Stimulated activated CD4-positive, alpha-beta T cell treated with anti-CD3 and anti-CD28 coated beads, Interleukin-2, amount 100 ng/mL, for 48 hours (primary cell): ENCODE measurements at regions not wholly inside any gene's neighbourhood (a gene's known extent, or its start where the extent isn't known, plus 50 kb on each side); places are given as distances from the start of the nearest gene placed in this dataset.

Experiments
- DNase-seq, 2 donors: peaks; one replicate each; pipeline ENCODE4 v3.0.0-alpha.2; 2020

GRCh38 chr11:134638796-134639430 is 226.9 kb upstream of the B3GAT1 start:
- DNase-seq = no peak

- no peak for DNase-seq
Measured at GRCh38 chr11:134637091-134638015, 225.3 kb upstream of the B3GAT1 start.

GRCh38 chr11:134636071-134636470 is 224.0 kb upstream of the B3GAT1 start:
- no peak for DNase-seq

DNA sequence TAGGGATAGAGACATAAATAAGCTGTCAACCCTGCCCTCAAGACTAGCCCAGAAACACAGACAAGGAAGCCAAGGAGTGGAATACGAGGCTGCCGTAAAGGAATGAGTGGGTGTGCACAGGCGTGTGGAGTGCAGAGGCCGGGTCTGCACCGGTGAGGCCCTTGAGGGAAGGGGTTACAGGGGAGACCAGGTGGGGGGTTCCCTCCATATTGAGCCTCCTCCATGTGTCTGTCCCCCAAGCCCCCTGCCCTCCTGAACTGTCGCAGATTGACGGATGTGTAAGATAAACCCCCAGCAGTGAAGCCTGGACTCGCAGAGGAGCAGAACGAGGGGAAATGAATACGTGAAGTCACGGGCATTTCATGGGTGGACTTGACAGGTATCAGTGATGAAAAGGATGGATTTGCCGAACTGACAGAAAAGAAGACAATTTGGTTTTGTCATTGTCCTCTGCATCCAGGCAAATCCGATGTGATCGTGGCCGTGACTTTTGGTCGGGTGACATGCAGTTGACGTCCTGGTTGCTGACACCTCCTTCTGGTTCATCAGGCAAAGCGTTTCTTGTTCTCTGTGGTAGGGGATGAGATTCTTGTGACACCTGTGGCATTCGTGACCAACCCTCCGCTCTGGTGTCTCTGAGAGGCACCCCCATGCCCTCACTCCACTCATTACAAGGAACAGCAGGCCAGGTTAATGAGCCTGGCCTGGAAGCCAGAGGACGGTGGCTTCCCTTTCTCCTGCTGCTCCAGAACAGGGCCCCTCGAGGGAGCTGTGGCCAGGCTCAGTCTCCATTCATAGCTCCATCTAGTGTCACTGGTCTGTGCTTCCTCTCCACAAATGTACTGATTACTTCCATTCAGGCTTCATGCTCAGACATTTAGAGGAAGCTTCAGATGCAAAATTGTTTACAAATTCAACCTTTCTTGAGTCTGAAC is 223.1 kb upstream of the B3GAT1 start:
- no peak for DNase-seq

DNA sequence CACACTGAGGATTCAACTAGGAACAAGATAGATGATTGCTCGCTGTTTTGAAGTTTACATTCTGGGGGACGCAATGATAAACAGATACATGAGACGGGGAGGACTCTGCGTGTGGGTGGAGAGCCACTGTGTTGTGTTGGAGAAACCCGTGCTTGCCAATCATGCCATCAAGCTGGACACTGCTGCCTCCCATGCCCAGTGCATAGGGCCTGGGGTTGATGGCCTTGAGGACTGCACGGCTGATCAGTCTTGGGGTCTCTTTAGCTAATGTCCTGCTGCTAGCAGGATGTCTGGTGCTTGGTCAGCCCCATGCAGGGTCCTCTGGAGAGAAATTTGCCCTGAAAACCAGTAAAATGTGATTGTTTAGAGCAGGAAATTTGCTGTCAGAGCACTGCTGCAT is 221.2 kb upstream of the B3GAT1 start:
- DNase-seq = no peak

DNA sequence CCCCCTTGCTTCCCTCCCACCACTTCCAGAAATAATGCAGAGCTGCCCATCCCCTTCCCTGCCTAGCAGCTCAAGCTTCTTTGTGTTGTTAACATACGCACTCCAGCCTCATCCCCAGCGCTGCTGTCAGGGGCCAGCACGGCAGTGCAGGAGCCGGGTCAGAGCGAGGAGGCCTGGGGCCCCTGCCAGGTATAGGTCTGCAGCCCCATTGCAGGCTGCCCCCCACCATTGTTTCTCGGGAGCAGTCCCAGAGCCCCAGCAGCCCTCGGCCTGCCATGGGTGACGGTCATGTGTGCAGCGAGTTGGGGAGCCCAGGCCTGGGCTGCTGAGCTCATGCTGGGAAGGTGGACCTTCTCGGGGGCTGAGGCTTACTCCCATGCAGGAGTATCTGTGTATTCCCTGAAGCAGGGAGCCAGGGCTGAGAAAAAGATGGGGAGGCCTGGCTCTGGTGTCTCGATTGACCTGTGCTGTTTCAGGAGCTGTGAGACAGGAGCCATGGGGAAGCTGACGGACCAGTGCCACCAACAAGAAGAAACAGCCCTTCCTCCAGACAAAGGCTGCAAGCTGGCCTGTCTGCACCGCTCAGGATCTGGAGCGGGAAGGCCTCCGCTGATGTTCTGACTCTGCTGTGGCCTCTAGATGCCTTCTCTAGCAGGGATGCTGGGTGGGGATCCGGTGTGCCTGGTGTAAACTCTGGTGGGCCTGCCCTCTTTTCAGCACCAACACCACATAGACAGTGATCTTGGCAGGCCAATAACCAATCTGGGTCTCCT is 220.5 kb upstream of the B3GAT1 start:
- DNase-seq = no peak

DNA sequence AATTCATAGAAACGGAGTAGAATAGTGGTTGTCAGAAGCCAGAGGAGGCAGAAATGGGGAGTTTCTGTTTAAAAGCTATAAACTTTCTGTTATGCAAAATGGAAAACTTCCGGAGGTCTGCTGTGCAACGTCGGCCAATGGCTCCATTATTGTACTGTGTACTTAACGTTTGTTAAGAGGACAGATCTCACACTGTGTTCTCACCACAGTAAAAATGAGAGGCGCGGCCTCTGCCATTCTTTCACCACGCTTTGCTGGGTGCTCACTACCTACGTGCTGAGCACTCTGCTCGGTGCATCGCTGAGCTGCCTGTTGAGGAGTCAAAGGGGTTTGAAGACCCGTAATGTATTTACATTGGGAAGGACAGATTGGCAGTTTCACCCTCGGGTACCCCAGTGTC is 218.8 kb upstream of the B3GAT1 start:
- DNase-seq = no peak

GRCh38 chr11:134628426-134628825 is 216.4 kb upstream of the B3GAT1 start:
- no peak for DNase-seq

- no peak for DNase-seq
Measured at GRCh38 chr11:134626032-134626431, 214.0 kb upstream of the B3GAT1 start.

DNA sequence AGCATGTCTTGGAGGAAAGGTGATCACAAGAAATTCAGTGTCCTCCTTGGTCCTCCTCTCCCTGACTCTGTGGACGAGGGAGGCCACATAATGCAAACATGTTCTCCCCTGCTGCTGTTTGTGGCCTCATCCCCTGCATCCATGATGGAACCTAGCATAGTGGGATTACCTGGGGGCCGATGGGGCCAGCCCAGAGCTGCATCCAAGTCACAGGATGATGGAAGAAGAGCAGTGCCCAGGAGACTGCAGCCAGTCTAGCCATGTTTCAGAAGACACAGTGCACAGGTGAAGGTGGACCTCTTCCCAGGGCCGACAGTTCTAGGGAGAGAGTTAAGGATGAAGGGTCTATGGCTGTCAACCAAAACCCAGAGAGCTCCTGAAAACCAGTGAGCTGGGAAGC is 213.6 kb upstream of the B3GAT1 start:
- no peak for DNase-seq

DNA sequence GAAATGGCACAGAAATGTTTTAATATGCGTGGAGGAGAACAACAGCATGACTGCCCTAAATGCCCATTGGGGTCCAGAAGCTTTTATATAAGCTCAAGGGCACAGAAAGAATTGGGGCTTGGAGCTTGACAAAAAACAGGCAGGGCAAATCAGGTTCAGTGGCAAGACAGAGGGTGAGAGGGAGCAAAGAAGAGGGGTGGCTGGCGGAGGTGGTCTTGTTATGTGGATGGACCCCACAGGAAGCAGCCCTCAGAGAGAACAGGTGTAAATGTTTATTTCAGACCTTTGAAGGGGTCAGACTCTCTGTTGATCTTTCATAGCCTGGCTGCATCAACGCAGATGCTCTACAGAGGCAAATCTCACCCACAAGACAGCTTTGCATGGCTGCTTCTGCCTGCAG is 213.1 kb upstream of the B3GAT1 start:
- DNase-seq = no peak

DNA sequence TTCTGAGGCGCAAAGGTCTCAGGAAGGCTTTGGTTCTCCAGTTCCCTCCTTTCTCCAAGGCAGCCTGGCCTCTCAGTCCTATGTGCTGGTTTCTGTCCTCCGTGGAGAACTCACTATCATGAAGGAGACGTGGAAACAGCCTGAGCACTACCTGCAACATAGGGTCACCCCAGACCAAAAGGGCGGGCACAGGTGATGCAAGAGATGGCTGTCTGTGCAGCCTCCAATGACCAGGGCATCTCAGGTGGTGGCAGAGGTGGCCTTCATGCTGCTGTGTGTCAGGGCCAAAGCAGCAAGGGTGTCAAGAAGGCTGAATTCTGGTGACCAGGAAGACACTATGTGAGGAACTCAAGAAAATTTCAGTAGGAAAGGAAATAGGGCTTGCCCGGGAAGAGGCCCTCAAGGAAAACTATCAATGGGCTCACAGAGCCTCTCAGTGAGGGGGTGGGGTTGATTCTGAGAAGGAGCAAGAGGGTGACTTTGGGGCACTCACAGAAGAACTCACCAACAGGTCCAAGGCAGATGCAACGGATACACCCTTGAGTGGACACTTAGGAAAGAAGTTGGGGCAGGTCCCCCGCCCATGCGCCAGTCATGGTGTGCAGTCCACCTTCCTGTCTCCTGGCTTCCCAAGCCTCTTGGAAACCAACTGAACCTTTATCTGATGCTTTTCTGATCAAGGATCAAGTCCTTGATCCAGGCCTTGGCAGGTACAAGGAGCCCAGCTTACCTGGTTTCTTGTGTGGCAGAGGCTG is 212.3 kb upstream of the B3GAT1 start:
- DNase-seq = no peak

- no peak for DNase-seq
Measured at GRCh38 chr11:134623711-134624110, 211.7 kb upstream of the B3GAT1 start.

GRCh38 chr11:134622458-134622857 is 210.4 kb upstream of the B3GAT1 start:
- no peak for DNase-seq

DNA sequence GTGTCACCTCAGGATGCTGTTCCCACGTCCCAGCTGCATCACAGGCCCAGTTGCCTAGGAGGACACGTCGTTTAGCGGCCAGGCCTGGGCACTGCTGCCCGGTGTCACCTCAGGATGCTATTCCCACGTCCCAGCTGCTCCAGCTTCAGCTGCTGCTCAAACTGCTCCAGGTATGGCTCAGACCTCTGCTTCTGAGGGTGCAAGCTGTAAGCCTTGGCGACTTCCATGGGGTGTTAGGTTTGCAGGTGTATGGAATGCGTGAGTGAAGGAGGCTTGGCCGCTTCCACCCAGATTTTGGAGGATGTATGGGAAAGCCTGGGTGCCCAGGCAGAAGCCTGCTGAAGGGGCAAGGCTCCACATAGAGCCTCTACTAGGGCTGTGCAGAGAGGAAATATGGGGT is 205.3 kb upstream of the B3GAT1 start:
- no peak for DNase-seq

DNA sequence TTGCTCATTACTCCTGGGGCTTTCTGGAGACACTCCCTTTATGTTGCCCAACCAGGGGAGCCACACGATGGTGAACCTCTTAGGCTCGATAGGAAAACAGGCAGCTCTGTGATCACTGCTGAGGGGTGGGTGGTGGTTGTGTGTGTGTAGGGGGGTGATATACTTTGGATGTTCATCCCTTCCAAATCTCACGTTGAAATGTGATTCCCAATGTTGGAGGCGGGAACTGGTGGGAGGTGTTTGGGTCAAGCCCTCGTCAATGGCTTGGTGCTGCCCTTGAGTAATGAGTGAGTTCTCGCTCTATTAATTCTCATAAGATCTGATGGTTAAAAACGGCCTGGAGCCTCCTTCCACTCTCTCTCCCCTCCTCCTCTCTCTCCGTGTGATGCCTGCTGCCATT is 204.0 kb upstream of the B3GAT1 start:
- DNase-seq = no peak

DNA sequence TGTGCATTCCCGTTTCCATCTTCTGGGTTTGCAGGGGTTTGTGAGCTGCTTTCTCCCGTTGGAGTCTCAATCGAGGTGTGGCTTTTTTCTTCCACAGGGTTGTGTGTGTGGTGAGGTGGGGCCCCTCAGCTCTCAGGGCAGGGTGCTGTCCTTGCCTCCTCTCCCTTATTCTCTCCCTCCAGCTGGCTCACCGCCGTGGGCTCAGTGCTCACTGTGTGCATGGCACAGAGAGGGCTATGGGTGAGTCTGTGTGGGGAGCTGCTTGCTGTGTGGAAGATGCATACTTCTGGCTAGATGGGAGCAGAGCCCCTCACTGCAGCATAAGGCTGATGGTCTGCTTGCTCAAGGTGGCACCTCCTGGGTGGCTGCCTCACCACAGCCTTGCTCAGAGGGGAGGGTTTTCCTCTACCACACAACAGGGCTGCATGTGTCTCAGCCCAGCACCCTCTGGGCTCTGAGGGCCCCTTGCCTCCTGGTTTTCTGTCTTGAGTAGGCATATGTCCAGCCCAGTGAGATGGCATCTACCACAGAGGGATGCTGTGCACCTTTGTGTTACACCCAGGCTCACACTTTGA is 203.1 kb upstream of the B3GAT1 start:
- DNase-seq = no peak

DNA sequence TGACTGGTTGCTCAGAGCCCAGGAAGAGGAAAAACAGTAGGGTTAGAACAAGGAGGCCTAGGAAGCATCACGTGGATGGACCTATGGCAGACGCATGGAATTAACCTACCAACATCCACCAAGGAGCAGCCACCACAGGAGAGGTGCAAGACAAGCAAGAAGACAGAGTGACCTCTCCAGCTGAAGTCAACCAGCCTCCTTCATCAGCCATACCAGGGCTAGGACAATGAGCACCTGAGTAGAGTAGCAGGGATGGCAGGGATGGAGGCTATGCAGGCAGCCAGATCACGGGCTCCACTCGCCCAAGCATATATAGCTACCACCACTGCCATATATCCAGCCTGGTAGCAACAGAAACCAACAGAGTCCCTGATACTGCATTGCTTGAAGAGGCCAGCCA is 202.1 kb upstream of the B3GAT1 start:
- DNase-seq = no peak

DNA sequence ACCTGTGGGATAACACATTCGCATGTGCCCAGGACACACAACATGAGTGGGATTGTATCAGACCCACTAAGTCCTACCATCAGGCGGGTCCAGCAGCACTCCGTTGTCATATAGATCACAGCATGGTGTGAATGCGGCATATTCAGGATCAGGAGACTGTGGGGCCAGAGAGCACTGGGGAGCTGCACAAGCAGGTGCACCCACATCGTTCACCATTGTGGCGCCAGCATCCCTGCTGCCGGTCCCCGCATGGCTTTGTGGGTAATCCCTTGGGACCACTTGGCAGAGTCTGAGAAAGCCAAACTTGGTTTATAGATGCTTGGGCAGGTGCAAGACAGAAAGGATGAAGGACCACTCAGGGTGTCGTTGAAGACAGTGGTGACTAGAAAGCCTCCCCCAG is 201.6 kb upstream of the B3GAT1 start:
- DNase-seq = no peak

- DNase-seq = no peak
Measured at GRCh38 chr11:134612140-134613030, 200.3 kb upstream of the B3GAT1 start.
